ENCODE measurements at regions not wholly inside any gene's neighbourhood (a gene's known extent, or its start where the extent isn't known, plus 50 kb on each side); places are given as distances from the start of the nearest gene placed in this dataset.

GRCh38 chr1:57839067-57839466 is 415.2 kb upstream of the DAB1 start:
- TF ChIP-seq EZH2 (IDR thresholded peaks at IDR 0.05; ENCODE audit: insufficient read depth, poor library complexity, severe bottlenecking): no peak
- no peak for TF ChIP-seq EZH2phosphoT487 (IDR thresholded peaks at IDR 0.05; ENCODE audit: insufficient read depth, low read depth)
